CD4-positive, CD25-positive, alpha-beta regulatory T cell (primary cell): ENCODE measurements at regions not wholly inside any gene's neighbourhood (a gene's known extent, or its start where the extent isn't known, plus 50 kb on each side); places are given as distances from the start of the nearest gene placed in this dataset.
A peak's percentile ranks its signal among the peaks of the same experiment; 100 is the strongest.
"Not testable (repeated sequence)": the region's sequence is repeated elsewhere in the genome, so short reads cannot be mapped to it uniquely, and the experiment has no call there.

Source experiments
- ATAC-seq, 2 donors: fragments of 150-1000 bp; cut with Tn5 transposase; one replicate each; pipeline ENCODE4 v1.10.0; 2021; ENCODE audit warnings: low read depth in 2 of 2, moderate number of reproducible peaks in 2 of 2, moderate library complexity in 1 of 2
- DNase-seq, 3 donors: peaks; one replicate each; pipeline versions ENCODE4 v3.0.0 to v3.0.0-alpha.2; 2012 to 2022; ENCODE audit warnings: mixed read lengths in 1 of 3
- H3K27ac ChIP-seq: one replicate; pipeline ENCODE4 v1.7.0; 2013; ENCODE audit warnings: mild to moderate bottlenecking, low read length; ENCODE audit not compliant: insufficient read depth, poor library complexity, severe bottlenecking
- H3K27me3 ChIP-seq: one replicate; pipeline ENCODE4 v1.7.0; 2013; ENCODE audit warnings: low read length; ENCODE audit not compliant: control insufficient read depth, insufficient read depth
- H3K36me3 ChIP-seq: one replicate; pipeline ENCODE4 v1.7.0; 2013; ENCODE audit warnings: mild to moderate bottlenecking, low read length, moderate library complexity; ENCODE audit not compliant: control insufficient read depth, insufficient read depth
- H3K4me1 ChIP-seq: 2 replicates; pipeline ENCODE4 v1.7.0; 2013; ENCODE audit warnings: mild to moderate bottlenecking, low read length; ENCODE audit not compliant: insufficient read depth, control insufficient read depth, poor library complexity, severe bottlenecking
- H3K4me3 ChIP-seq: one replicate; pipeline ENCODE4 v1.7.0; 2013; ENCODE audit warnings: low read depth, mild to moderate bottlenecking, low read length, moderate library complexity
- H3K9me3 ChIP-seq, 2 experiments: 1 replicate in 1 of 2; 2 replicates in 1 of 2; pipeline ENCODE4 v1.7.0; 2013; ENCODE audit warnings: low read length in 2 of 2, mild to moderate bottlenecking in 1 of 2, moderate library complexity in 1 of 2; ENCODE audit not compliant: control insufficient read depth in 2 of 2
- H3K27ac Mint-ChIP-seq, 3 donors: one replicate each; pipeline ENCODE4 v1.8.0; 2020 to 2022; ENCODE audit warnings: mild to moderate bottlenecking in 3 of 3, mixed read lengths in 3 of 3, moderate library complexity in 2 of 3
- H3K27me3 Mint-ChIP-seq: one replicate; pipeline ENCODE4 v1.8.0; 2022; ENCODE audit warnings: mild to moderate bottlenecking, mixed read lengths
- H3K36me3 Mint-ChIP-seq: one replicate; pipeline ENCODE4 v1.8.0; 2020; ENCODE audit warnings: mixed read lengths
- H3K4me1 Mint-ChIP-seq, 4 donors: one replicate each; pipeline ENCODE4 v1.8.0; 2020 to 2022; ENCODE audit warnings: mixed read lengths in 4 of 4, mild to moderate bottlenecking in 1 of 4
- H3K4me3 Mint-ChIP-seq, 4 donors: one replicate each; pipeline ENCODE4 v1.8.0; 2020 to 2022; ENCODE audit warnings: mild to moderate bottlenecking in 4 of 4, mixed read lengths in 4 of 4, moderate library complexity in 3 of 4
- H3K9me3 Mint-ChIP-seq, 7 donors: one replicate each; pipeline ENCODE4 v1.8.0; 2020 to 2022; ENCODE audit warnings: mixed read lengths in 7 of 7, mild to moderate bottlenecking in 3 of 7, moderate library complexity in 2 of 7

GRCh38 chr5:34190466-34190865 lies 147.5 kb upstream of the C1QTNF3 start:
- not testable (repeated sequence) for H3K27ac Mint-ChIP-seq, H3K27me3 ChIP-seq, H3K27me3 Mint-ChIP-seq, H3K4me1 ChIP-seq, H3K27ac ChIP-seq, H3K4me3 ChIP-seq, H3K9me3 ChIP-seq, H3K9me3 Mint-ChIP-seq, H3K4me1 Mint-ChIP-seq, ATAC-seq, H3K4me3 Mint-ChIP-seq
- DNase-seq, result peak in 1 of 3 donors; percentile 20
- peaks cover 40% of the 10 kb centered on the region for H3K36me3 Mint-ChIP-seq
- peaks cover 15% of the 10 kb centered on the region for H3K36me3 ChIP-seq

- Mint-ChIP-seq H3K27ac (peak overlapping the region in 2 of 3 donors; percentile 22 to 32), H3K36me3 (peaks cover 40% of the 10 kb centered on the region)
- peaks cover 17% of the 10 kb centered on the region for H3K36me3 ChIP-seq
- not testable (repeated sequence) for H3K4me1 ChIP-seq, H3K27me3 ChIP-seq, H3K9me3 Mint-ChIP-seq, ATAC-seq, H3K27ac ChIP-seq, H3K4me3 Mint-ChIP-seq, H3K27me3 Mint-ChIP-seq, H3K9me3 ChIP-seq, H3K4me1 Mint-ChIP-seq, H3K4me3 ChIP-seq
- peak in 1 of 3 donors; percentile 23 for DNase-seq
Observed at GRCh38 chr5:34191279-34191744, 148.3 kb upstream of the C1QTNF3 start.

- ATAC-seq, H3K27ac ChIP-seq, H3K4me1 Mint-ChIP-seq, H3K27me3 Mint-ChIP-seq, H3K27me3 ChIP-seq, H3K4me1 ChIP-seq, H3K9me3 ChIP-seq, H3K4me3 ChIP-seq, H3K9me3 Mint-ChIP-seq, H3K4me3 Mint-ChIP-seq: not testable (repeated sequence)
- peak overlapping the region; percentile 22 to 49 (median 32) for H3K27ac Mint-ChIP-seq
- peaks cover 35% of the 10 kb centered on the region for H3K36me3 Mint-ChIP-seq
- DNase-seq, result peak in 1 of 3 donors; percentile 16
- peaks cover 19% of the 10 kb centered on the region for H3K36me3 ChIP-seq
Observed at GRCh38 chr5:34192064-34192922, 149.3 kb upstream of the C1QTNF3 start.

- not testable (repeated sequence) for H3K9me3 ChIP-seq, H3K27ac ChIP-seq, H3K27me3 Mint-ChIP-seq, H3K9me3 Mint-ChIP-seq, H3K4me3 ChIP-seq, ATAC-seq, H3K4me1 ChIP-seq, H3K4me3 Mint-ChIP-seq, H3K4me1 Mint-ChIP-seq, H3K27me3 ChIP-seq
- Mint-ChIP-seq H3K27ac (peak overlapping the region in 2 of 3 donors; percentile 13 to 49), H3K36me3 (peaks cover 33% of the 10 kb centered on the region)
- peak in 1 of 3 donors; percentile 9 for DNase-seq
- peaks cover 19% of the 10 kb centered on the region for H3K36me3 ChIP-seq
Observed at GRCh38 chr5:34192923-34193262, 149.9 kb upstream of the C1QTNF3 start.

- not testable (repeated sequence) for H3K4me1 ChIP-seq, H3K27me3 ChIP-seq, H3K9me3 Mint-ChIP-seq, H3K27ac ChIP-seq, H3K9me3 ChIP-seq, H3K27me3 Mint-ChIP-seq, H3K4me1 Mint-ChIP-seq, ATAC-seq, H3K4me3 ChIP-seq, H3K4me3 Mint-ChIP-seq
- Mint-ChIP-seq H3K27ac (peak overlapping the region in 2 of 3 donors; percentile 13 to 14), H3K36me3 (peaks cover 30% of the 10 kb centered on the region)
- H3K36me3 ChIP-seq, result peaks cover 19% of the 10 kb centered on the region
- peak in 1 of 3 donors; percentile 5 for DNase-seq
Observed at GRCh38 chr5:34193297-34193696, 150.3 kb upstream of the C1QTNF3 start.

- not testable (repeated sequence) for H3K9me3 Mint-ChIP-seq, H3K27ac ChIP-seq, H3K4me1 Mint-ChIP-seq, H3K4me3 ChIP-seq, H3K4me3 Mint-ChIP-seq, H3K27me3 Mint-ChIP-seq, H3K27me3 ChIP-seq, H3K9me3 ChIP-seq, H3K4me1 ChIP-seq, ATAC-seq, DNase-seq
- H3K36me3 ChIP-seq, result peaks cover 19% of the 10 kb centered on the region
- Mint-ChIP-seq H3K36me3 (peaks cover 30% of the 10 kb centered on the region), H3K27ac (peak overlapping the region in 1 of 3 donors; percentile 13)
Observed at GRCh38 chr5:34193804-34194203, 150.8 kb upstream of the C1QTNF3 start.

GRCh38 chr5:34196091-34196490 lies 153.1 kb upstream of the C1QTNF3 start:
- not testable (repeated sequence) for H3K4me1 Mint-ChIP-seq, ATAC-seq, H3K27me3 Mint-ChIP-seq, H3K27ac Mint-ChIP-seq, H3K4me3 Mint-ChIP-seq, H3K9me3 ChIP-seq, H3K4me1 ChIP-seq, H3K27me3 ChIP-seq, H3K9me3 Mint-ChIP-seq, H3K4me3 ChIP-seq, H3K27ac ChIP-seq
- H3K36me3 Mint-ChIP-seq, result peaks cover 20% of the 10 kb centered on the region
- DNase-seq, result peak in 1 of 3 donors; percentile 1
- H3K36me3 ChIP-seq, result peaks cover 19% of the 10 kb centered on the region

- H3K27me3 Mint-ChIP-seq, H3K4me1 ChIP-seq, H3K9me3 ChIP-seq, ATAC-seq, H3K36me3 Mint-ChIP-seq, DNase-seq, H3K9me3 Mint-ChIP-seq, H3K36me3 ChIP-seq, H3K27ac ChIP-seq, H3K4me1 Mint-ChIP-seq, H3K4me3 ChIP-seq, H3K27me3 ChIP-seq, H3K4me3 Mint-ChIP-seq: not testable (repeated sequence)
- H3K27ac Mint-ChIP-seq, result peak overlapping the region in 1 of 3 donors; percentile 43
Observed at GRCh38 chr5:34205347-34205746, 162.3 kb upstream of the C1QTNF3 start.
